GM18526 (cell line): ENCODE measurements at regions not wholly inside any gene's neighbourhood (a gene's known extent, or its start where the extent isn't known, plus 50 kb on each side); places are given as distances from the start of the nearest gene placed in this dataset.

ENCODE experiments used
- POLR2A ChIP-seq: IDR thresholded peaks from 3 replicates; pipeline ENCODE4 v1.6.1; 2011; ENCODE audit not compliant: insufficient read length; ENCODE audit errors: extremely low read depth

DNA sequence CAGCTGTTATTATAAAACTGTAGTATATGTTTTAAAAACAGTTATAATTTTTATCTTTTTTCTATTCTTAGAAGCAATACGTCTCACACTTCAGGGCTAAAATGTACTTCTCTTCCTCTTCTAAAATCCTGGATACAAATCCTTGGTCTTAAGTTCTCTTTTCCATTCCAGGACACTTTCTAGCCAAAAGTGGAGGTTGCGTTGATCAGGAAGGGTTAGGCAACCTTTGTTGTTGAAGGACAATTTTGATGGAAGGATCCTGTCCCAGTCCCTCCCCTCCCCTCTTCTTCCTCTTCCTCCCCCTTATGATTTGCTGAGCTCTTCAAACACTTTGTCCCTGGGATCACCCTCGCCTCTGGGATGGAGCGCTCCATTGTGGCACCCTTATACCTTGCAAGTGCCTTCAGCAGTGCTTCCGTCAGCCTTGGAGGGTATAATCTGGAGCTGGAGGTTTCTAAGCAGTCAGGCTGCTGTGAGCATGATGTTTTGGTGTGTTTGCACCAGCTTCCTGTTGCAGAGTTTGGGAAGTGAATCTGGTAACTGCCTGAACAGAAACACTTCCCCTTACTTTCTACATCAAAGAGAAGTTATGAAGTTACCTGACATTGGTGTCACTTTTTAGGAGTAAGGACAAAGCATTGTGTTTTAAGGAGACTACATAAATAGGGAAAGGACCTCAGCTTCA is 87.4 kb upstream of the SLC38A2 start:
- TF ChIP-seq POLR2A, result no peak

DNA sequence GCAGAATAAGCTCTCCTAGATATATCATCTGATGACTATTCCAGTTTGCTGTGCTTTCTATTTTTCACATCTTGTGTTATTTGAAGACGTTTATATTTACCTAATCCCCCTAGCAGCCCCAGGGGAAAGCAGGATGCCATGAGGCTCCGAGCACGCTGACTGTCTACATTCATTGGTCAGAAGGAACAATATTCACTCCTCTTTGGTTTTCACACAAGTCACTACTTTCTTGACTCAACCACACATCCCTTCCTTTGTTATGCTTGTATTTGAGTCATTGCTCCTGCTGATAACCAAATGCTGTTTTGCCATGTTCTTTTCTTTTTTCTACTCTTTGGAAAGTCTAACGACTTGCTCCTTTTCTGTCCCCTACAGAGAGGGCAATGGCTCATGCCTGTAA is 86.5 kb upstream of the SLC38A2 start:
- no peak for TF ChIP-seq POLR2A

DNA sequence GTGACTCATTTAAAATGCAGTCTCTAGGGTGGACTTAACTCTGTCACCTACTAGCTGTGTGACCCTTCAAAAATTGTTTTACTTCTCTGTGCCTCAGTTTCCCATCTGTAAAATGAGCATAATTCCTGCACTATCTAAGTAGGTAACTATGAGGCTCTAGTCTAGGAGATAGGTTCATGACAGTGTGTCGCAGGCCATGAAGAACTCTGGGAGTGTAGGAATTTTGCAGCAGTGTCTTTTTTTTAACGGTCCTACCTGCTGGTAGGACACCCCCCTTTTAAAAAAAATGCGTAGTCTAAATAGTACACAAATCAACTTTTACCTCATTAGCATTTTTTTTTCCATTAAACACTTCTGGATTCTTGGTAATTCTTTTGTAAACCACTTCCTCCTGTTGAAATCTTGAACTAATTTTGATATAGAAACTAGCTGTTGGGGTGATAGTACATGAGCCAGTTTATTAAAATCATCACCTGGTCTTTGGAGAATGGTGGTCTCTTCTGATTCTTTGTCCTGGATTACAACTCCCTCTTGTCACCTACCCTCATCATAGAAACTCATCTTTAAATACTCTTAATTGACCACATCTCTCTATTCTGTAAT is 86.0 kb upstream of the SLC38A2 start:
- no peak for TF ChIP-seq POLR2A

DNA sequence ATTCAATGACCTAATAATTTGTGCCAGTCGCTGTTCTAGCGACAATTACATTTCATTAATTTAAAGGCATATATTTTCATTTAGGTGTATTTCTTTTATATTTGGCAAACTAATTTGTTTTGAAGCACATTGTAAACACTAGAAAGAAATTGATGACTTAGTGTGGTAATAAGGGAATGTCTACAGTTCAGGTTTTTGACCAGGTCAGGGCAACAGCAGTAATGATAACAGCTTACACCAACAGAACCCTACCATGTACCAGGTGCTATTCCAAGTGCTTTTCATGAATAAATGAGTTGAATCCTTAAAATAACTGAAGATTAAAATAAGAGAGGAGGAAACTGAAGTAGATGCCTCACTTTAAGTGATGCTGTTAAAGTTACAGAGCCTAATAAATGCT is 85.4 kb upstream of the SLC38A2 start:
- no peak for TF ChIP-seq POLR2A

DNA sequence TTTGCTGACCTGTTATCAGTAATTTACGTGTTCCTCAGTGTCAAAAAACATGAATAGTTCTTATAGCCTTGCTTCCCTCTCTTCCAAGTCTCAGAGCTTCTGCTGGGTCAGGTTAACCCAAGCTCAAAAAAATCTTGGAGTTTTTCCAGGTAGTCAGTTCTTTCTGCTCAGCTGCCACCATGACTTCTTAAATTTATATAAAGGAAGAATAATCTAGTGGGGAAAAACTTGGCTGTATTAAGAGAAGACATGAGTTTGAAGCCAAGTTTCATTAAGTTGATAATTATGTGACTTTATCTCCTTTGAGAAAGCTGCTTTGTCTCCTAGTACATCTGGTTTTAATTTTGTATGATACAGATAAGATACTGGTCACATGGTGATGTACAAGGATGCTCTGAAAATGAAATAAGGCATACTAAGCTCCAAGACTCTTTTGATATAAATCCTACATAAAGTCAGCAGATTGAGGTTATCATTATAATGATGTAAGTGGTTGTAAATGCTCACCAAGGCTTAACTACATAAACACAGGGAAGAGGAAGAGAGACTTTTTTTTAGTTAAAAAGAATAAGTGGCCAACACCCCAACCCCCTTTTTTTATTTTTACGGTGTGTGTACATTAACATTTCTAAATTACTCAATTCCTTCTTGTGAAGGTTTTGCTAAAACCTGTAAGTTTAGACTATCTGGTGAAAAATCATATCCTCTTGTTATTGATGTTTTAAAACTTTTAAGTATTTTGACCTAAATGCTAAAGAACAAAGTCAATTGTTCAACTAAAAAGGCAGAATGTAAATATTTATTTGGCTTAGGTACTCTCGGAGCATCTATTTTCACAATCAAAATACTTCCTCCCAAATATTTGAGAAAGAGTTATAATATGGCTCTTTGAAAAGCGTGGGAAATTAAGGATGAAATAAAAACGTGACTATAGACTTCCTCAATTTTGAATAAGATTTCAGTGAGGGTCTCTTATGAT is 84.1 kb upstream of the SLC38A2 start:
- TF ChIP-seq POLR2A, result no peak

DNA sequence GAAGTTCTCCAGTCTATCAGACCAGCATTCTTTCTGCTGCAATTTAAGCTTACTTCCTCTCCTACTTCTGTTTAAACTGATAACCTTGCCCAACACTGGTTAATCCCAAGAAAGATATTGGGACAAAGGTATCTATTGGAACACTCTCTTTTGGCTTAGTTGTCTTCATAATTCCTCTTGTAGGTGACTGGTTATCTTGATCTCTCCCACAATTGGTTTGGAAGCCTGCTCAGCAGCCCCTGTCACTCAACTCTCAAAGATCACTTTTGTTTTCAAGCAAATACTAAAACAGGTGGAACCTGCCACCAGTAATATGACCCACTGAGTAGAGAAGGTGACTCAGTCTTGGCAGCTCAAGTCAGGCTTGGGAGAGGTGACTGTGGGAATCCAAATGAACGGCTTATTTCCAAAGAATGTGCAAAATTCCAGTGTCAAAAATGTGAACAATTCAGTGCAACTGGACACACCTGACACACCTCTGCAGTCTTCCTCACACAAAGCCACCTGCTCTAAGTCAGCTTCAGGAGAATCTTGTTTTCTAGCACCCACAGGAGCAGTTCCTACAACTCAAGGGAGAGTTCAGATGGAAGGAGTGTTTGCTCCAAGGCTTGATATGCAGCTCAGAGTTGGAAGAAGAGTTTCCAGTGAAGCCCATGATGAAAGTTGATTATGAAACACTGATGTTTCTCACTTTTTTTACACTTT is 83.2 kb upstream of the SLC38A2 start:
- no peak for TF ChIP-seq POLR2A

DNA sequence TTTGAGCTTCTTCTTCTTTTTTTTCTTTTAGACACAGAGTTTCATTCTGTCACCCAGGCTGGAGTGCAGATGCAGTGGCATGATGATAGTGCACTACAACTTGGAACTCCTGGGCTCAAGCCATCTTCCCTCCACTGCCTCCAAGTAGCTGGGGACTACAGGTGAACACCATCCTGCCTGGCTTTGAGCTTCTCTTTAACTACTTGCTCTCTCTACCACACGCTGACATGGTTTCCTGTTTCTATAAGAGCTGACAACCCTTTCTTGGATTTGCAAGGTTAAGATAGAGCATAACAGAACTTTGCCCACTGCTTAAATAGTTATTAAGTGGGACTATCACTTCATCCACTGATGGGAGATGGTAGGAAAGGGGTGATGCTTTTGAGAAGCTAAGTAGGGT is 82.4 kb upstream of the SLC38A2 start:
- no peak for TF ChIP-seq POLR2A

DNA sequence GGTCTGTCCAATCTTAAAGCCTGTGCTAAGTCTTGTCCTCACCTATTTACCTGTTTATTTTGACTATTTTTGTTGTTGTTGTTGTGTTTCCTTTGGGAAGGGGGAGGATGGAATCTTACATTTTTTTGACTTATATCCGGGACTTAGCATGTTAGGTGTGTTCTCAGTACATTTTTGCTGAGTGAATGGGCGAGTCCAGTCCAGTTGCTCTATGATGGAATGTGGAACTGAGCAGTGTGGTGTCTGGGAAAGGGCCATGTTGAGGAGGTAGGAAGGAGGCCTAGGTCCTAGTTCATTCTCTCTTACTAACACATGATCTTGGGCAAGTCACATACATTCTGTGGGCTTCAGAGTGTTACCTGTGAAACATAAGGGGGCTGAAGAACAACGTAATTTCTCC is 80.9 kb upstream of the SLC38A2 start:
- TF ChIP-seq POLR2A, result no peak

DNA sequence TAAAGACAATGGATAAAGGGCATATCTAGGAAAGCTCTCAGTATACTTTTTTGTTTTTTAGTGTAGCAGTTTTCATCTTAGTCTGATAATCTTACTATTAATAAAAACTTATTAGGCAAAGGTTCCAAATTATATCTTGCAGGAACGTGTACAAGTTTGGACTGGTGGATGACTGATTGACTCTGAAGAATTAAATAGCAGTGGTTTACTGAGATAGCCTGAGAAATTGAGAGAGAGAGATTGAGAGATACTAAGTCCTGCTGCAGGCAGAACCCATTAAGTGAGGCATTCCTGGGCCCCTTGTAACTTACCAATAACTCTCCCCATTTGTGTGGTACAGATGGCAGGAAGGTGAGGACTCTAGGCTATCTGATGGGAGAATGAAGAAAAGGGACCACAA is 80.2 kb upstream of the SLC38A2 start:
- no peak for TF ChIP-seq POLR2A

DNA sequence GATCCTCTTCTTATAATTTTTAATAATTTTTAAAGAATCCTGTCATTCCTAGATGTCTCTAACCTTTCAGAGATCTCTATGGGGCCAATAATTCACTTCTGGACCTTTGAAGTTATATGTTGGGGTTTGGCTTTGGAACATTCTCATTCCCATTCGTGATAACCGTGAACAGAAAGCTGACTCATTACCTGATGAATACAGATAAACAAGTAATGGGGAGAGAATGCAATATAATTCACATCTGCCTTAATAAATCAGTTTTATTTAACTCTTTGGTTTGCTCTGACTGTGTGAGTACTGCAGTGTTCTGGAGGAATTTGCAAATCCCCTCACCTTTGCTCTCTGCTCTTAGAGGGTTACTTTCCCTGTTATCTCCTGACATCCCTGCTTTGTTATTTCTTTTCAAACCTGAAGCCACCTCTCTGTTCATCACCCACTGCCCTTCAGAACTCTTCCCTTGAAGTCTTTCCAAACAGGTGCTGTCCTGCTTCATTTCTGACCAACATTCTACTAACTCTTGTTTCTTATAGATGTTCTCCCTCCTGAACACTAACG is 79.6 kb upstream of the SLC38A2 start:
- TF ChIP-seq POLR2A, result no peak

DNA sequence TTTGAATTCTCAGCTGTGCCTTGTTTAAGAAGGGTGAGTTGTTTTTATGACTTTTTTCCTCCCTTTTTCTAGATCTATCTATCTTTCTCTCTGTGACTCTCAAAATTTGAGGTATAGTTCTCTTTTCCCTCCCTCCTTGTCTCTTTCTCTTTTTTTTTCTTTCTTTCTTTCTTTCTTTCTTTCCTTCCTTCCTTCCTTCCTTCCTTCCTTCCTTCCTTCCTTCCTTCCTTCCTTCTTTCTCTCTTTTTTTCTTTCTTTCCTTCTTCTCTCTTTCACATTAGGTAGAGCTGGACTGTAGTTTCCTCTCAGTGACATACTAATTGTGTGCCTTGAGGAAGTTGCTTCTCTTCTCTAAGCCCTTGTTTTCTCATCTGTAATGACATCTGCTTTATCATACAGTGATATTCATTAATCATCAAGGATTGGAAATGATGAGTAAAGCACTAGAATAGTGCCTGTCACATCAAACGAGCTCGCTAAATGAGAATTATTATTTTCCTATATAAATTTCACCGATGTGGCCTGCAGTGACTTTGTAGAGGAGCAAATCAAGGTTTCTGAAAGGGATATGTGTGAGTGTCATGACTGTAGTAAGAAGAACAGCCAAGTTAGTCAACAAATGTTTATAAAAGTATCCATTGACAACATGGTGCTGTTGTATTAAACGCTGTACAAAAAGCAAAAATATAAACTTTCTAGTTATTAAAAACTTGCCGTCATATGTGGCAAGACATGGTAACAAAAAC is 78.9 kb upstream of the SLC38A2 start:
- no peak for TF ChIP-seq POLR2A

DNA sequence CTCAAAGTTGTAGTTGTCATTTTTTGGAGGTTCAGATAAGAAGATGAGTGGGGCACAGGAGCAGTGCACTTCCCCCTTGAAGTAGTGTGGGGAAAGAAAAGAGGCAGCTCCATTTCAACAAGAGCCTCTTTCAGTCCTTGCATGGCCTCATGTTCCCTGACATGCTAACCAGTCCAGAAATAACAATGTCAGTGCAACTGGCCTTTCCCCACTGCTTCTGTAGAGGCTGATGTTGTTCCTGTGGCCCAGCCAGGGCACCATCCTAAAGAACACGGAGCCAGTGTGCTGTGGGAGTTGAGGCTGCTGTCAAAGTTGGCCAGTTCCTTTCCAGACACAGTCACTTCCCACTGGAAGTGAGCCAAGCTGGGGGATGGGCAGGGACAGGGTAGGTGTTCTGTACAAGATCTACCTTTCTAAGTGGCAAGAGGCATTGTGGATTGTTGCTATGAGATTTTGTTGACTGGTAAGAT is 77.7 kb upstream of the SLC38A2 start:
- TF ChIP-seq POLR2A, result no peak

DNA sequence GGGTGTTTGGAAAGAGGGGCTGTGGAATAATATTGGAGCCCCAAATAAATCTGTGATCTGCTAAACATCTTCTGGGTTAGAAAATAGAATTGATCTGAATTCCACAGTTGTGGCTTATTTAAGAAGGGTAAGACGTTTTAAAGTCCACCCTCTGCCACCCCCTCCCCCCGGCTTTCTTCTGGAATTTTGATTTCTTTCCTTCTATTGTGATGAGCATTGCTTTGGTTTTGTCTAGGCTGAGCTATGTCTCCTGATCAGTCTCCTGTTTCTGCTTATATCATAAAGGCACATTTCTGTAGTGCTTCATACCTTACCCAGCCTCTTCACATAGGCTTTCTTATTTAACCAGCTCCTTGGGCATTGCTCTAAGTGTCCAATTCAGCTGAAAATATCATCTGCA is 77.3 kb upstream of the SLC38A2 start:
- TF ChIP-seq POLR2A, result no peak

DNA sequence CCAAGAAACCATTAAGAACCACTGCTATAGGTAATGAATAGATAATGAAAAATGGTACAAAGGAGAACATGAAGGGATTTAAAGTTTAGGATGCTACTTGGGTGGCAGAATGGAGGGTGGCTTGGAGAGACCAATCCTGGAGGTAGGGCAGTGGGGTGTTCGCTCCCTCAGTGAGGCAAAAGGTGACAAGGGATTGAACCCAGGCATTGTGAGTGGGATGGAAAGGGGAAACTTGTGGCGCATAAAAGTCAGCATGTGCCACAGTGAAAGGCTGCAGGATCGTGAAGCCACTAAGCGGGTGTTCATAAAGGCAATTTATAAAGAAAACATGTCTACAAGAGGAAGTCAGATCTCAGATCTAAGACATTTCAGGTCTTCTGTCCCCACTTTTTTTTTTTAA is 76.7 kb upstream of the SLC38A2 start:
- no peak for TF ChIP-seq POLR2A

DNA sequence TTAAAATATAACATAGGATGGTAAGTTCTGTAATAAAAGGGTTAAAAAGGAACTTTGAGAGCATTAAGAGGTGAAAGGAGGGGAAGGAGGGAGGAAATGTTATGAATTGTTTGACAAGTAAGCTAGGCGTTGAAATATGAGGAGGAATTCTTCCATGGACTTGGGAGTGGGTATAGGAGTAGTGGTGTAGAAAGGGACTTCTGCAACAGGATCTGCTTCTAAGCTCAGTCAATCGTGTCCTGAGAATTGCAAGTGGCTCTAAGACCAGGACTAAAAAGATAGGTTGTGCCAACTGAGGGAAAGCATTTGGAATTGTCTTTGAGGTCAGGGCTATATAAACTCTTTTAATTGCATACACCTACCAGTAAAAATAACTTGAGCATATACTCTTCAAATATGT is 74.1 kb upstream of the SLC38A2 start:
- TF ChIP-seq POLR2A, result no peak
